Glutamatergic neuron (in vitro differentiated cells): ENCODE measurements at regions not wholly inside any gene's neighbourhood (a gene's known extent, or its start where the extent isn't known, plus 50 kb on each side); places are given as distances from the start of the nearest gene placed in this dataset.

Experiments
- DNase-seq: peaks from one replicate; pipeline ENCODE4 v3.0.0; 2022
- H3K27ac Mint-ChIP-seq: one replicate; pipeline ENCODE4 v1.8.0; 2020; ENCODE audit warnings: mild to moderate bottlenecking, mixed read lengths, inconsistent platforms; ENCODE audit not compliant: unreplicated experiment
- H3K27me3 Mint-ChIP-seq: one replicate; pipeline ENCODE4 v1.8.0; 2020; ENCODE audit warnings: mild to moderate bottlenecking, moderate library complexity, mixed read lengths, inconsistent platforms; ENCODE audit not compliant: unreplicated experiment
- H3K36me3 Mint-ChIP-seq: one replicate; pipeline ENCODE4 v1.8.0; 2020; ENCODE audit warnings: mild to moderate bottlenecking, mixed read lengths, inconsistent platforms; ENCODE audit not compliant: unreplicated experiment
- H3K4me1 Mint-ChIP-seq: one replicate; pipeline ENCODE4 v1.8.0; 2020; ENCODE audit warnings: mild to moderate bottlenecking, low read depth, mixed read lengths, inconsistent platforms; ENCODE audit not compliant: unreplicated experiment
- H3K4me3 Mint-ChIP-seq: one replicate; pipeline ENCODE4 v1.8.0; 2020; ENCODE audit warnings: mild to moderate bottlenecking, mixed read lengths, inconsistent platforms; ENCODE audit not compliant: unreplicated experiment
- H3K9me3 Mint-ChIP-seq: one replicate; pipeline ENCODE4 v1.8.0; 2020; ENCODE audit warnings: mild to moderate bottlenecking, moderate library complexity, mixed read lengths, inconsistent platforms; ENCODE audit not compliant: unreplicated experiment
- CTCF ChIP-seq: fragments of 200-600 bp; sonication (generic); IDR thresholded peaks from one replicate; pipeline ENCODE4 v1.5.0; 2021; ENCODE audit not compliant: partially characterized antibody, unreplicated experiment

- H3K4me1 Mint-ChIP-seq = no peaks in the 10 kb centered on the region
- no peaks in the 10 kb centered on the region for H3K9me3 Mint-ChIP-seq
- TF ChIP-seq CTCF = no peak
- H3K36me3 Mint-ChIP-seq = no peaks in the 10 kb centered on the region
- no peak overlapping the region for H3K4me3 Mint-ChIP-seq
- H3K27ac Mint-ChIP-seq = no peak overlapping the region
- no peak for DNase-seq
- peaks cover 2% of the 10 kb centered on the region for H3K27me3 Mint-ChIP-seq
Observed at GRCh38 chr9:33638391-33638915, 114.4 kb downstream of the ANKRD18B start.

- no peak overlapping the region for H3K4me3 Mint-ChIP-seq
- H3K27me3 Mint-ChIP-seq = peaks cover 2% of the 10 kb centered on the region
- no peak for DNase-seq
- no peaks in the 10 kb centered on the region for H3K4me1 Mint-ChIP-seq
- no peaks in the 10 kb centered on the region for H3K9me3 Mint-ChIP-seq
- no peaks in the 10 kb centered on the region for H3K36me3 Mint-ChIP-seq
- H3K27ac Mint-ChIP-seq = no peak overlapping the region
- TF ChIP-seq CTCF = no peak
Observed at GRCh38 chr9:33645706-33646105, 121.7 kb downstream of the ANKRD18B start.

GRCh38 chr9:33649463-33649862 lies 125.4 kb downstream of the ANKRD18B start:
- Mint-ChIP-seq H3K36me3 (no peaks in the 10 kb centered on the region), H3K4me1 (no peaks in the 10 kb centered on the region), H3K27me3 (peaks cover 2% of the 10 kb centered on the region), H3K27ac (no peak overlapping the region), H3K4me3 (no peak overlapping the region), H3K9me3 (no peaks in the 10 kb centered on the region)
- TF ChIP-seq CTCF = no peak
- no peak for DNase-seq

- no peak for TF ChIP-seq CTCF
- H3K4me3 Mint-ChIP-seq = no peak overlapping the region
- H3K27me3 Mint-ChIP-seq = peaks cover 5% of the 10 kb centered on the region
- no peaks in the 10 kb centered on the region for H3K4me1 Mint-ChIP-seq
- no peak overlapping the region for H3K27ac Mint-ChIP-seq
- H3K9me3 Mint-ChIP-seq = no peaks in the 10 kb centered on the region
- no peaks in the 10 kb centered on the region for H3K36me3 Mint-ChIP-seq
- DNase-seq = no peak
Observed at GRCh38 chr9:33651125-33651524, 127.1 kb downstream of the ANKRD18B start.

GRCh38 chr9:33659921-33660320 lies 135.4 kb upstream of the PRSS3 start:
- H3K9me3 Mint-ChIP-seq = no peaks in the 10 kb centered on the region
- no peak overlapping the region for H3K27ac Mint-ChIP-seq
- H3K36me3 Mint-ChIP-seq = no peaks in the 10 kb centered on the region
- DNase-seq = no peak
- no peaks in the 10 kb centered on the region for H3K4me1 Mint-ChIP-seq
- no peak for TF ChIP-seq CTCF
- H3K27me3 Mint-ChIP-seq = peaks cover 4% of the 10 kb centered on the region
- H3K4me3 Mint-ChIP-seq = no peak overlapping the region
